GM23338 (cell line): ENCODE measurements at regions not wholly inside any gene's neighbourhood (a gene's known extent, or its start where the extent isn't known, plus 50 kb on each side); places are given as distances from the start of the nearest gene placed in this dataset.

Experiments
- ATAC-seq: fragments of 200-7000 bp; cut with Tn5 transposase; 3 replicates; pipeline ENCODE4 v1.9.1; 2020
- DNase-seq: peaks from one replicate; pipeline ENCODE4 v3.0.0-alpha.2; 2015; ENCODE audit warnings: low spot score
- H2AFZ ChIP-seq: fragments of 200-600 bp; sonication (generic); 2 replicates; pipeline ENCODE4 v1.8.0; 2016; ENCODE audit warnings: antibody characterized with exemption, mild to moderate bottlenecking, moderate library complexity
- H3F3A ChIP-seq: fragments of 200-600 bp; sonication (generic); replicated peaks from 2 replicates; pipeline ENCODE4 v1.8.0; 2017; ENCODE audit warnings: antibody characterized with exemption, mixed run types, low read depth
- H3K27ac ChIP-seq: fragments of 200-600 bp; sonication (generic); 2 replicates; pipeline ENCODE4 v1.6.1; 2016; ENCODE audit warnings: low read depth
- H3K27me3 ChIP-seq: fragments of 200-600 bp; sonication (generic); 2 replicates; pipeline ENCODE4 v1.8.0; 2016; ENCODE audit warnings: mild to moderate bottlenecking, mixed run types, moderate library complexity; ENCODE audit not compliant: insufficient read depth
- H3K36me3 ChIP-seq: fragments of 200-600 bp; sonication (generic); 2 replicates; pipeline ENCODE4 v1.8.0; 2016; ENCODE audit warnings: mild to moderate bottlenecking; ENCODE audit not compliant: insufficient read depth
- H3K4me1 ChIP-seq: fragments of 200-600 bp; sonication (generic); 2 replicates; pipeline ENCODE4 v1.8.0; 2016; ENCODE audit warnings: mild to moderate bottlenecking, moderate library complexity; ENCODE audit not compliant: insufficient read depth
- H3K4me2 ChIP-seq: fragments of 200-600 bp; sonication (generic); 2 replicates; pipeline ENCODE4 v1.7.1; 2017; ENCODE audit warnings: mixed run types
- H3K4me3 ChIP-seq: fragments of 200-600 bp; sonication (generic); 2 replicates; pipeline ENCODE4 v1.6.1; 2016; ENCODE audit warnings: mixed run types
- H3K79me2 ChIP-seq: fragments of 200-600 bp; sonication (generic); replicated peaks from 2 replicates; pipeline ENCODE4 v1.8.0; 2017; ENCODE audit warnings: mild to moderate bottlenecking; ENCODE audit not compliant: insufficient read depth
- H3K9me2 ChIP-seq: fragments of 200-600 bp; sonication (generic); 2 replicates; pipeline ENCODE4 v1.8.0; 2017; ENCODE audit not compliant: insufficient read depth
- H4K20me1 ChIP-seq: fragments of 200-600 bp; sonication (generic); replicated peaks from 2 replicates; pipeline ENCODE4 v1.8.0; 2017; ENCODE audit warnings: mild to moderate bottlenecking; ENCODE audit not compliant: insufficient read depth
- H3K27ac Mint-ChIP-seq: 2 replicates; pipeline ENCODE4 v1.8.0; 2020; ENCODE audit warnings: inconsistent platforms, mild to moderate bottlenecking, moderate library complexity, mixed read lengths
- H3K27me3 Mint-ChIP-seq: 3 replicates; pipeline ENCODE4 v1.8.0; 2022; ENCODE audit warnings: low read depth, mild to moderate bottlenecking, moderate library complexity, mixed read lengths, inconsistent platforms; ENCODE audit not compliant: insufficient read depth, poor library complexity
- H3K36me3 Mint-ChIP-seq: 3 replicates; pipeline ENCODE4 v1.8.0; 2021; ENCODE audit warnings: low read depth, mild to moderate bottlenecking, inconsistent platforms, moderate library complexity, mixed read lengths
- H3K4me1 Mint-ChIP-seq: 3 replicates; pipeline ENCODE4 v1.8.0; 2020; ENCODE audit warnings: mild to moderate bottlenecking, inconsistent platforms, mixed read lengths
- H3K4me3 Mint-ChIP-seq: 3 replicates; pipeline ENCODE4 v1.8.0; 2021; ENCODE audit warnings: moderate library complexity, mild to moderate bottlenecking, inconsistent platforms, mixed read lengths
- H3K9me3 Mint-ChIP-seq: 3 replicates; pipeline ENCODE4 v1.8.0; 2020; ENCODE audit warnings: moderate library complexity, mild to moderate bottlenecking, inconsistent platforms, mixed read lengths
- CTCF ChIP-seq, 2 experiments: fragments of 200-600 bp in 1 of 2; sonication (generic) in 1 of 2; conservative IDR thresholded peaks; 2 replicates each; pipeline versions ENCODE4 v1.5.1 to v1.6.1; 2016 to 2017; ENCODE audit warnings: antibody characterized with exemption in 2 of 2, low read depth in 2 of 2, mild to moderate bottlenecking in 2 of 2, moderate library complexity in 1 of 2
- ETS1 ChIP-seq: IDR thresholded peaks from 2 replicates; pipeline ENCODE4 v1.6.1; 2016; ENCODE audit warnings: antibody characterized with exemption
- EZH2 ChIP-seq: fragments of 200-600 bp; sonication (generic); IDR thresholded peaks from one replicate; pipeline ENCODE4 v1.8.0; 2017; ENCODE audit warnings: antibody characterized with exemption, mild to moderate bottlenecking, low read depth; ENCODE audit not compliant: unreplicated experiment
- EZH2phosphoT487 ChIP-seq: fragments of 200-600 bp; sonication (generic); IDR thresholded peaks from one replicate; pipeline ENCODE4 v1.8.1; 2018; ENCODE audit warnings: antibody characterized with exemption; ENCODE audit not compliant: unreplicated experiment
- JUNB ChIP-seq: IDR thresholded peaks from one replicate; pipeline ENCODE4 v1.6.1; 2016; ENCODE audit warnings: antibody characterized with exemption; ENCODE audit not compliant: unreplicated experiment
- NANOG ChIP-seq: IDR thresholded peaks from 2 replicates; pipeline ENCODE4 v1.6.1; 2016; ENCODE audit warnings: antibody characterized with exemption, borderline replicate concordance
- POLR2AphosphoS5 ChIP-seq: IDR thresholded peaks from 2 replicates; pipeline ENCODE4 v1.6.1; 2016; ENCODE audit warnings: antibody characterized with exemption, low read depth
- REST ChIP-seq: IDR thresholded peaks from one replicate; pipeline ENCODE4 v1.6.1; 2018; ENCODE audit warnings: antibody characterized with exemption; ENCODE audit not compliant: unreplicated experiment
- STAT1 ChIP-seq: IDR thresholded peaks from one replicate; pipeline ENCODE4 v1.6.1; 2016; ENCODE audit warnings: antibody characterized with exemption; ENCODE audit not compliant: unreplicated experiment
- ZNF114 ChIP-seq: fragments of 250-450 bp; sonication (Bioruptor Pico); IDR thresholded peaks from 2 replicates; pipeline ENCODE4 v1.5.0; 2020; ENCODE audit warnings: mild to moderate bottlenecking, moderate library complexity
- ZNF331 ChIP-seq: fragments of 250-450 bp; sonication (Bioruptor Pico); IDR thresholded peaks from 2 replicates; pipeline ENCODE4 v1.5.0; 2020; ENCODE audit warnings: low read depth, mild to moderate bottlenecking, moderate library complexity

- H2AFZ ChIP-seq, result peak overlapping the region; percentile 34
- H3K36me3 ChIP-seq, result no peaks in the 10 kb centered on the region
- Mint-ChIP-seq H3K36me3 (no peaks in the 10 kb centered on the region), H3K4me3 (no peak overlapping the region), H3K4me1 (peaks cover 15% of the 10 kb centered on the region; the same call in 2 of the 3 replicates), H3K9me3 (no peaks in the 10 kb centered on the region), H3K27ac (no peak overlapping the region), H3K27me3 (no peaks in the 10 kb centered on the region)
- peaks cover 4% of the 10 kb centered on the region for H3K9me2 ChIP-seq
- peaks cover 20% of the 10 kb centered on the region; the same call in 1 of the 2 replicates for H3K4me1 ChIP-seq
- no peaks in the 10 kb centered on the region for H4K20me1 ChIP-seq
- H3K79me2 ChIP-seq, result no peaks in the 10 kb centered on the region
- no peak overlapping the region for H3K27ac ChIP-seq
- no peaks in the 10 kb centered on the region for H3K27me3 ChIP-seq
- no peaks in the 10 kb centered on the region for H3F3A ChIP-seq
- H3K4me3 ChIP-seq, result no peak overlapping the region
- 0 out of 2 replicates have a peak overlapping the region, but pooled peaks have one; percentile 11 for H3K4me2 ChIP-seq
- TF ChIP-seq REST (no peak), JUNB (no peak), ZNF331 (no peak), POLR2AphosphoS5 (no peak), ETS1 (no peak), STAT1 (no peak), CTCF (conservative IDR thresholded peaks at IDR 0.05; ENCODE audit: low read depth in 2 of 2) (no peak)
- no peak for DNase-seq
- no peak for ATAC-seq
Observed at GRCh38 chr11:79546351-79546750, 105.5 kb upstream of the TENM4 start.

- no peak for DNase-seq
- Histone ChIP-seq H3K27me3 (no peaks in the 10 kb centered on the region), H3K36me3 (no peaks in the 10 kb centered on the region), H3K4me2 (no peak overlapping the region), H4K20me1 (no peaks in the 10 kb centered on the region), H3K79me2 (no peaks in the 10 kb centered on the region), H2AFZ (no peak overlapping the region), H3K4me3 (no peak overlapping the region), H3K27ac (no peak overlapping the region), H3K4me1 (peaks cover 20% of the 10 kb centered on the region; the same call in 1 of the 2 replicates), H3K9me2 (peaks cover 8% of the 10 kb centered on the region; the same call in 1 of the 2 replicates), H3F3A (no peaks in the 10 kb centered on the region)
- Mint-ChIP-seq H3K27ac (no peak overlapping the region), H3K4me3 (no peak overlapping the region), H3K4me1 (peaks cover 15% of the 10 kb centered on the region; the same call in 2 of the 3 replicates), H3K36me3 (no peaks in the 10 kb centered on the region), H3K27me3 (no peaks in the 10 kb centered on the region), H3K9me3 (no peaks in the 10 kb centered on the region)
- ATAC-seq, result no peak
- TF ChIP-seq EZH2 (no peak), NANOG (no peak), STAT1 (no peak), POLR2AphosphoS5 (no peak), JUNB (no peak), ZNF114 (no peak), ETS1 (no peak), CTCF (conservative IDR thresholded peaks at IDR 0.05; ENCODE audit: low read depth in 2 of 2) (no peak), EZH2phosphoT487 (no peak)
Observed at GRCh38 chr11:79544361-79544760, 103.5 kb upstream of the TENM4 start.
